Cerebellar cortex (tissue), 1 donor: ENCODE measurements at regions not wholly inside any gene's neighbourhood (a gene's known extent, or its start where the extent isn't known, plus 50 kb on each side); places are given as distances from the start of the nearest gene placed in this dataset.

Experiments used
- DNase-seq: peaks from one replicate; pipeline ENCODE4 v3.0.0-alpha.2; 2015; ENCODE audit warnings: low spot score

- no peak for DNase-seq
These were observed 59.0 kb upstream of the WDR1 start for GRCh38 chr4:10175626-10176025.

- peak; percentile 86 for DNase-seq
These were observed 57.5 kb upstream of the WDR1 start for GRCh38 chr4:10173754-10174749.

- no peak for DNase-seq
These were observed 56.6 kb upstream of the WDR1 start for GRCh38 chr4:10173037-10173753.

GRCh38 chr4:10172278-10172921 lies 55.8 kb upstream of the WDR1 start:
- peak; percentile 55 for DNase-seq

GRCh38 chr4:10171055-10171454 lies 54.5 kb upstream of the WDR1 start:
- DNase-seq: no peak

GRCh38 chr4:10169839-10170387 lies 53.3 kb upstream of the WDR1 start:
- no peak for DNase-seq

GRCh38 chr4:10168151-10168550 lies 51.6 kb upstream of the WDR1 start:
- no peak for DNase-seq

GRCh38 chr4:10167201-10167600 lies 50.6 kb upstream of the WDR1 start:
- no peak for DNase-seq
